Stimulated activated naive CD4-positive, alpha-beta T cell (primary cell): ENCODE measurements at regions not wholly inside any gene's neighbourhood (a gene's known extent, or its start where the extent isn't known, plus 50 kb on each side); places are given as distances from the start of the nearest gene placed in this dataset.

Experiments
- DNase-seq, 6 experiments: peaks; one replicate each; lab custom pipeline; 2025; lab: John Stamatoyannopoulos, UW

GRCh38 chr2:220166616-220167015 lies 539.2 kb downstream of the SLC4A3 start:
- DNase-seq = no peak

- no peak for DNase-seq
These were observed 540.5 kb downstream of the SLC4A3 start for GRCh38 chr2:220167956-220168355.

GRCh38 chr2:220168891-220169546 lies 541.6 kb downstream of the SLC4A3 start:
- no peak for DNase-seq

GRCh38 chr2:220174826-220175225 lies 547.4 kb downstream of the SLC4A3 start:
- DNase-seq = no peak

- DNase-seq = no peak
These were observed 548.5 kb downstream of the SLC4A3 start for GRCh38 chr2:220175967-220176366.

GRCh38 chr2:220178991-220179695 lies 551.7 kb downstream of the SLC4A3 start:
- no peak for DNase-seq

- no peak for DNase-seq
These were observed 553.7 kb downstream of the SLC4A3 start for GRCh38 chr2:220181165-220181564.

- no peak for DNase-seq
These were observed 555.4 kb downstream of the SLC4A3 start for GRCh38 chr2:220182790-220183189.

GRCh38 chr2:220185766-220186305 lies 558.4 kb downstream of the SLC4A3 start:
- DNase-seq = no peak

GRCh38 chr2:220188031-220188430 lies 560.6 kb downstream of the SLC4A3 start:
- no peak for DNase-seq

GRCh38 chr2:220191031-220191430 lies 563.6 kb downstream of the SLC4A3 start:
- no peak for DNase-seq

- DNase-seq = no peak
These were observed 564.3 kb downstream of the SLC4A3 start for GRCh38 chr2:220191737-220192136.

- no peak for DNase-seq
These were observed 565.7 kb downstream of the SLC4A3 start for GRCh38 chr2:220192994-220193753.

- no peak for DNase-seq
These were observed 567.5 kb downstream of the SLC4A3 start for GRCh38 chr2:220194630-220195584.

GRCh38 chr2:220198896-220199295 lies 571.5 kb downstream of the SLC4A3 start:
- DNase-seq = no peak

- no peak for DNase-seq
These were observed 574.6 kb downstream of the SLC4A3 start for GRCh38 chr2:220202066-220202465.

GRCh38 chr2:220209093-220209492 lies 581.7 kb downstream of the SLC4A3 start:
- no peak for DNase-seq

- no peak for DNase-seq
These were observed 582.3 kb downstream of the SLC4A3 start for GRCh38 chr2:220209751-220210150.

- no peak for DNase-seq
These were observed 585.1 kb downstream of the SLC4A3 start for GRCh38 chr2:220212296-220213080.

GRCh38 chr2:220215785-220216184 lies 588.4 kb downstream of the SLC4A3 start:
- DNase-seq = no peak

- DNase-seq = no peak
These were observed 591.9 kb downstream of the SLC4A3 start for GRCh38 chr2:220219371-220219770.
